Sigmoid colon (tissue), 4 donors: ENCODE measurements at regions not wholly inside any gene's neighbourhood (a gene's known extent, or its start where the extent isn't known, plus 50 kb on each side); places are given as distances from the start of the nearest gene placed in this dataset.

Experiments used
- CTCF ChIP-seq, 4 experiments: fragments of 450-650 bp in 3 of 4; fragments of 200-600 bp in 1 of 4; IDR thresholded peaks; one replicate each; pipeline ENCODE4 v1.5.1; 2016 to 2019; ENCODE audit warnings: antibody characterized with exemption in 4 of 4, mild to moderate bottlenecking in 3 of 4, moderate library complexity in 2 of 4
- EP300 ChIP-seq, 4 donors: sonication (generic); formaldehyde crosslinking; IDR thresholded peaks; one replicate each; pipeline ENCODE4 v1.6.1; 2017; ENCODE audit warnings: antibody characterized with exemption in 4 of 4

GRCh38 chr9:102185371-102185770, 446.9 kb upstream of the GRIN3A start:
- TF ChIP-seq CTCF (IDR thresholded peaks at IDR 0.05) (no peak), EP300 (IDR thresholded peaks at IDR 0.05) (no peak)
